ENCODE measurements at regions not wholly inside any gene's neighbourhood (a gene's known extent, or its start where the extent isn't known, plus 50 kb on each side); places are given as distances from the start of the nearest gene placed in this dataset.

DNA sequence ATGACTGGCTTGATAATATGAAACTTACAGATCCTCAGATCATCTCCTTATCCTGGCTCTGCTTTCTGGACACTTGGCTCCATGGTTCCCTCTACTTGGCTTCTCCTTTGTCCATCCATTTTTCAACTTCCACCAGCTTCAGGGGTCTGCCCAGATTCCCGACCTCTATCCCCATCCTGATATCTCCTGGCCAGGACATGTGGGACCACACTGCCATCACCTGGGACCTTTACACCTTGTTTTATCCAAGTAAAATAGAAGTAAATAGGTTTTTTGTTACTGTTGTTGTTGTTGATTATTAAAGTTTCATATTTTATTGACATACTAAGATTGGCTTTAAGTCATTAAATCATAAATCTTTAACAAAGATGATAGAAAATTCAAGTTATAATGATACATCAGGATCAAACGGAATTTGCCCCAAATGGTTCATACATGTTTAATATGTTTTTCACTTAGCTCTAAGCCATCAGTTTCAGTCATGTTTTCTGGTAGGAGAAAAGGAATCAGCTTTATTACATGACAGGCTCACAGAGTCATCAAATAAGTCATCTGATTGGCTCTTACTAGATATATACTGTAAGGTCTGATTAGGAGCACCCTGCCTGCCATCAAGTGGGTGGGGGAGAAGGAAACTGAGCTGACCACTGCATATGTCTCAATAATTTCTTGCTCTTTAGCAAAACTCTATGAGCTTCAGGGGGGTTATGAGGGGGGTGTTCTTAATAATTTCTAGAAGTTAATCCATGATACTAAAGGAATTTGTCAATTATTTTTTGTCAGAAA is 111.5 kb upstream of the AHR start:
- TF ChIP-seq, protein P1, sequence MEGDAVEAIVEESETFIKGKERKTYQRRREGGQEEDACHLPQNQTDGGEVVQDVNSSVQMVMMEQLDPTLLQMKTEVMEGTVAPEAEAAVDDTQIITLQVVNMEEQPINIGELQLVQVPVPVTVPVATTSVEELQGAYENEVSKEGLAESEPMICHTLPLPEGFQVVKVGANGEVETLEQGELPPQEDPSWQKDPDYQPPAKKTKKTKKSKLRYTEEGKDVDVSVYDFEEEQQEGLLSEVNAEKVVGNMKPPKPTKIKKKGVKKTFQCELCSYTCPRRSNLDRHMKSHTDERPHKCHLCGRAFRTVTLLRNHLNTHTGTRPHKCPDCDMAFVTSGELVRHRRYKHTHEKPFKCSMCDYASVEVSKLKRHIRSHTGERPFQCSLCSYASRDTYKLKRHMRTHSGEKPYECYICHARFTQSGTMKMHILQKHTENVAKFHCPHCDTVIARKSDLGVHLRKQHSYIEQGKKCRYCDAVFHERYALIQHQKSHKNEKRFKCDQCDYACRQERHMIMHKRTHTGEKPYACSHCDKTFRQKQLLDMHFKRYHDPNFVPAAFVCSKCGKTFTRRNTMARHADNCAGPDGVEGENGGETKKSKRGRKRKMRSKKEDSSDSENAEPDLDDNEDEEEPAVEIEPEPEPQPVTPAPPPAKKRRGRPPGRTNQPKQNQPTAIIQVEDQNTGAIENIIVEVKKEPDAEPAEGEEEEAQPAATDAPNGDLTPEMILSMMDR (IDR thresholded peaks at IDR 0.05): no peak
- TF ChIP-seq POLR2A (IDR thresholded peaks at IDR 0.05): no peak

Data from thyroid gland (tissue), 4 donors.